ENCODE measurements at regions not wholly inside any gene's neighbourhood (a gene's known extent, or its start where the extent isn't known, plus 50 kb on each side); places are given as distances from the start of the nearest gene placed in this dataset.
"Not testable (repeated sequence)": the region's sequence is repeated elsewhere in the genome, so short reads cannot be mapped to it uniquely, and the experiment has no call there.

DNA sequence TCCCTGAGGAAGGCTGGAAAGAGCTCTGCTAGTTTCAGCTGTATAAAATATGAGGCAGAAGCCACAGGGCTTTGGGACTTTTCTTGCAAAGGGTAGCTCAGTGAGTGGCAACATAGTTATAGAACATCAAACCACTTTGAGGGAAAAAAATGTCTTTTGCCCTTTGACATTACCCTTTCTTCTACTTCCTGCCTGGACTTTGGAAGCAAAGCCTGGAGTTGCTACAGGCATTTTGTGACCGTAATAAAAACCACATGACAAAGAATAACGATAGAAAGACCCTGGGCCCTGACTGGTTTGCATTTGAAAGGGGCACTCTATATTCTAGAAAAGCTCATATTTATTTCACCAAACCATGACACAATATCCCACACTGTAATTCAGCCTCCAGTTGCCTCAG, 440.9 kb downstream of the DIRAS2 start:
- no peak for DNase-seq (ENCODE audit: low read depth, low spot score)

DNA sequence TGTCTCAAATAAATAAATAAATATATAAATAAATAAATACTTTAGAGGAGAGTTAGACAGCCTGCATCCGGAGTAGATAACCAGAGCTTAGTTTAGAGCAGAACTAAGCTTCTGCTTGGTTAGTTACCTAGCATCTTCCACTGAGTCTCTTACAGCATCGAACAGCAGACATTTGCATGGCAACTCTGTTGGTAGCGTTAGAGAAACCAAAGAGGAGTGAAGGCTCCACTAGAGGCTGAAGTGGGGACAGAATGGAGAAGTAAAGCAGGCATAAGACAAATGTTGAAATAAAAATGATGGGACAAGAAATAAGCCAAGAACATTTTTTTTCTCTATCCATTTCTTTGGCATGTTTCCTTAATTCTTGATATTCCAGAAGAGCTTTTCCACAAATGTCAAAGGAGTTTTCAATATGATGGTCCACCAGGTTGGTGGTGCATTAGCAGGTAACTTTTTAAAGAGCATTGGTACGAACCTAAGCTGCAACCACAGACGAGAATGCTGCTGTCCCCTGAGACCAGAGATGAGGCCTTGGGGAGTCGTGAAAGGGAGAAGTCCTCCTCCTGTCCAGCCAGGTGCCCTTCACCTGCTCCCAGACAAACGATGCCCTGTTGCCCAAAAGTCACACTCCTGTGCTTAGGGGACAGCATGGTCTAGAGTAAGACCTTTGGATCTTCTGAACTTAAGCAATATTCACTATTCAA, 438.3 kb downstream of the DIRAS2 start:
- no peak for DNase-seq (ENCODE audit: low read depth, low spot score)

DNA sequence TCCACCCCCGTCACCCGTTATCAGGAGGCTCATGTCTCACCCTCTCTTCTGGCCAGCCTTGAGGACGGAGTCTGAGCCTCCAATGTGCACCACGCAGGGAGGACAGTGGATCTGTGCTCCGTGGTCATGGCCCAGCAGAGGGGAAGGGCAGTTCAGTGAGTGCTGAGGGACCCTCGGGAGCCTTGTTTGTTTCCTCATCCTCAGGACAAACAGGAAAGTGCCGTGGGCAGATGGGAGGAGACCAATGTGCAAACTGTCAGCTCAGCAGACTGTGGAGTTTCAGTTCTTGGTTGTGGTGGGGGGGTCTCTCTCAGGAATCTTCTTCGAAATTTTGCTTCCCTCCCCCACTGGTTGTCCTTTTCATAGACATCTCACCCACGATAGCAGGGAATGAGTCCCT, 429.6 kb downstream of the DIRAS2 start:
- DNase-seq (ENCODE audit: low read depth, low spot score) = not testable (repeated sequence)

DNA sequence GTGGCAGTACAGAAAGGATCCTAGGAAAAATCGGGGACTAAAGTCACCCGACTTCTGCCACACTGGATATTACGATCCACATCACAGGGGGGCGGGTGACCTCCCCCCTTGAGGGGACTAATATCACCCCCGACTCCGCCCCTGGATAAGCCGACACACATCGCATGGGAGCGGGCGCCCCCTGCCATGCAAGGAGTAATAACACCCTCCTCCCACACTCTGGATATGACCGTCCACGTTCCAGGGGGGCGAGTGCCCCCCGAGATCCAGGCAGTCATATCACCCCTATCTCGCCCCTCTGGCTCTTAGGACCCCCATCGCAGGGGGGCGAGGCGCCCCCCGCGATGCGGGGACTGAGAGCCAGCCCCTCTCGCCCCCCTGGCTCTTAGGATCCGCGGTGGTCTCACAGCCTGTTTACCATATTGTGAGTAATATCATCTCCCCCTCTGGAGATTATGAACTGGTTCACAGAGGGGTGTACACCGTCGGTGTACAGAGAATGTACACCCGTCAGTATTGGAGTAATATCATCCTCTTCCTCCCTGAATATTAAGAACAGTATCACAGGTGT, 423.0 kb downstream of the DIRAS2 start:
- no peak for DNase-seq (ENCODE audit: low read depth, low spot score)

DNA sequence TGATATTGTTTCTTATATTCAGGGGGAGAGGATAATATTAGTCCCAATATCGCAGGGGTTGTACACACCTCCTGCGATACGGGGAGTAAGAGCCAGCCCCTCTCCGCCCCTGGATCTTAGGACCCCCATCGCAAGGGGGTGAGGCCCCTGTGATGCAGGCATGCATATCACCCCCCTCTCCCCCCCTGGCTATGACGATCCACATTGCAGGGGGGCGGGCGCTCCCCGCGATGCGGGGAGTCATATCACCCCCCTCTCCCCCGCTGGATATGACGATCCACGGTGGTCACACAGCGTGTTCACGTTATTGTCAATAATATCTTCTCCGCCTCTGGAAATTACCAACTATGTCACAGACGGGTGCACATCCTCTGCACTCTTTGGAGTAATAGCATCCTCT, 420.7 kb downstream of the DIRAS2 start:
- DNase-seq (ENCODE audit: low read depth, low spot score) = not testable (repeated sequence)

DNA sequence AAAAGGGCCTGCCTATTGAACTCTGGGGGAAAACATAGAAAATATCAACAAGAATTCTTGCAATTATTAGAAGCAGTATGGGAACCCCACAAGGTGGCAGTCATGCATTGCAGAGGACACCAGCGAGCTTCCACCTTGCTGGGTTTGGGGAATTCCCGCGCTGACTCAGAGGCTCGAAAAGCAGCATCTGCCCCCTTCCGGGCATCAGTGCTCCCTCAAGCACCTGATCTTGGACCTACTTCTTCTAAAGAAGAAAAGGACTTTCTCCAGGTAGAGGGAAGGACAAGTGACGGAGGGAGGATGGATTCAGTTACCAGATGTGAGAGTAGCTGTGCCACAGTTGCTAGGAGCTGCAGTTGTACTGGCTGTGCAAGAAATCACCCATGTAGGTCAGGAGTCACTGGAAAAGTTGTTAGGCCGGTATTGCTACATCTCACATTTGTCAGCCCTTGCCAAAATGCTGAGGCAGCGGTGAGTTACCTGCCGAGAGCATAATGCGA, 415.7 kb downstream of the DIRAS2 start:
- not testable (repeated sequence) for DNase-seq (ENCODE audit: low read depth, low spot score)

DNA sequence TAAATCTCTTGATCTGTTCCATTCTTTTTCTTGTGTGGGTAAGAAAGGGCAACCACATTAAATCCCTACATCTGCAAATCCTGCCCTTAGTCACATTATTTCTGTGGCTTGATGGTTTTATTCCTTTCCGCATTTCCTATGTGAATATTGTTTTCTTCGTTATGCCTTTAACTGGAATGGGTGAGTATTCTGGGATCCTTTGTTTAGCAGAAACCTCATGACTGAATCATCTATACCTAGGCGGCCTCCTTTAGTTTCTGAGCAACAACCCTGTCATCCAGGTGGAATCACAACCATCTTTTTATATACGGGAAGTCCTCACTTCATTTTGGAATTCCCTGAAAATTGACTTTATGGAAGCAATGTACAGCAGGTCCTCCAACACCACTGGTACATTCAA, 409.5 kb downstream of the DIRAS2 start:
- DNase-seq (ENCODE audit: low read depth, low spot score) = not testable (repeated sequence)

DNA sequence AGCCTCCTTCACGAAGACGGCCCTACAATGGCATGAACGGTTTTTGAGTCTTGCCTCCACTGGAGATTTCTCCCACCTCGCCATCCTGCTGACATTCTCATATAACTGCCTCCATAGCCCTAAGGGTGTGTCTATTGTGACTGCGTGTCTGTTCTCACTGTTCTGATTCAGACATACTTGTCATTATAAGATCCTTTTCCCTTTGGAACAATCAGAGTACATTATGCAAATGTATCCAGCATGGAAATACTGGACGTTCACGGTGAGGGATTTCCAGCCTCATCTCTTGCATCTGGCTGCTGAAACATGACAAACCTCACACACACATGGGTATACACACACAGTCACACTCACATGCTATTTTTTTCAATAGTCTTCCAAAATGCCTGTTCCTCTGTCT, 402.1 kb downstream of the DIRAS2 start:
- DNase-seq (ENCODE audit: low read depth, low spot score) = no peak

DNA sequence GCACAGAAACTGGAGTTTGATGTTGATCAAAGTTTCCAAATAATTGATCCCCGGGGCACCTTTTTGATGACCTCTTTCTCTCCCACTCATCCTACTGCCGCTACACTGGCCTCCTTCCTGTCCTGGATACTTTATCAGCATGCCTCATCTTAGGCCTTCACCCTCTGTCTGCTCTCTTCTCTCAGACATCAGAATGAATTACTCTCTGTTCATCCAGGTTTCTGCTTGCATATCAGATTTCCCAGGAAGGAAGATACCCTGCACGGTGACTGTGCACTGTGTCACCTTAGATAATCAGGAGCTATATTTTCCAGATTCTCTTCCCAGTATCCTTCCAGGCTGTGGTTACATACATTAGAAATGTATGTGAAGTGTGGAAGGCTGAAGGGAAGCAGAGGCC, 397.0 kb downstream of the DIRAS2 start:
- no peak for DNase-seq (ENCODE audit: low read depth, low spot score)

DNA sequence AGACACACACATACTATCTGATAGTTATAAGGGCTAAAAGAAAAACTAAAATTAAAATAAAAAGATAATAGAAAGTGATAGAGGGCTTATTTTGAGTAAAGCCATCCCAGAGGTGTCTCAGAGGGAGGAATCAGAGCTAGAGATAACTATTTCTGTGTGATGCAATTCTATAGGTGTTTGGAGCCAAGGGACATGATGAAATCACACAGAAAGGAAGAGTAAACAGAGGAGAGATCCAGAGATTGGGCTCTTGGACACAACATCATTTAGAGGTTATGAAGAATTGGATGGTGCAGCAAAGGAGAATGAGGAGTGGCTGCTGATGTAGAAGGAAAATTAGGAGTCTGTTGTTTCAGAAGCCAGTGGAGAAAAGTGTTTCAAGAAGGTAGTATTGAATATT, 393.5 kb downstream of the DIRAS2 start:
- no peak for DNase-seq (ENCODE audit: low read depth, low spot score)

DNA sequence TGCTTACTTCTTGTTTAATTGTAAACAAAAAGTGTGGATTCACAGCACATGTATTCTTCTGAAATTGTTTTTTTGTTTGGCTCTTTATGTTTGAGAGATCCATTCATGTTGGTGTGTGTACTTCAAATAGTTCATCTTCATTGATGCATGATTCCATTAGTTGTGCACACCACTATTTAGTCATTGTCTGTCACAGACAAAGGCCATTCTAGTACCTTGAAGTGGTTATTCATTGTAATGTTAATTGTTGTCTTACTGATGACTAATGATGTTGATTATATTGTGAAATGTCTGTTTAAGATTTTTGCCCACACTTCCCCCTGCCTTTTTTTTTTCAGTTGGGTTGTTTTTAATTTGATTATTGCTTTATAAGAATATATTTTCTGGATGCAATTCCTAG, 391.3 kb downstream of the DIRAS2 start:
- DNase-seq (ENCODE audit: low read depth, low spot score) = no peak

DNA sequence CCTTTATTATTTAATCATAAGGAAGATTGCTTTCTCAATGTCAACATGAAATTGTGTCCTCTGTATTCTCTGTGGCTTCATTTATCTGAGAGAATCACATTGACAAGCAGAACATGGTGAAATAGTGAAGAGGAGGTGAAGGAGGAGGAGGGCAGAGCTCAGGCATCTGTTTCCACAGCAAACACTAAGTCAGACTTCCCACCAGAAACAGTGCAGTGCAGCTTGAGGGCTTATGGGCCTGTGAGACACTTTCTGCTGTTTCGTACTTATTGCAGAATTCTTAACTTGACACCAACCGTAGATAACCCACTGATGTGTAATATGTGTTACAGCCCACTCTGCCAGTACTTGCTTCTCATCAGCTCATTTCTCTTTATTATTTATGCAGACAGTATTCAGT, 386.3 kb downstream of the DIRAS2 start:
- no peak for DNase-seq (ENCODE audit: low read depth, low spot score)

DNA sequence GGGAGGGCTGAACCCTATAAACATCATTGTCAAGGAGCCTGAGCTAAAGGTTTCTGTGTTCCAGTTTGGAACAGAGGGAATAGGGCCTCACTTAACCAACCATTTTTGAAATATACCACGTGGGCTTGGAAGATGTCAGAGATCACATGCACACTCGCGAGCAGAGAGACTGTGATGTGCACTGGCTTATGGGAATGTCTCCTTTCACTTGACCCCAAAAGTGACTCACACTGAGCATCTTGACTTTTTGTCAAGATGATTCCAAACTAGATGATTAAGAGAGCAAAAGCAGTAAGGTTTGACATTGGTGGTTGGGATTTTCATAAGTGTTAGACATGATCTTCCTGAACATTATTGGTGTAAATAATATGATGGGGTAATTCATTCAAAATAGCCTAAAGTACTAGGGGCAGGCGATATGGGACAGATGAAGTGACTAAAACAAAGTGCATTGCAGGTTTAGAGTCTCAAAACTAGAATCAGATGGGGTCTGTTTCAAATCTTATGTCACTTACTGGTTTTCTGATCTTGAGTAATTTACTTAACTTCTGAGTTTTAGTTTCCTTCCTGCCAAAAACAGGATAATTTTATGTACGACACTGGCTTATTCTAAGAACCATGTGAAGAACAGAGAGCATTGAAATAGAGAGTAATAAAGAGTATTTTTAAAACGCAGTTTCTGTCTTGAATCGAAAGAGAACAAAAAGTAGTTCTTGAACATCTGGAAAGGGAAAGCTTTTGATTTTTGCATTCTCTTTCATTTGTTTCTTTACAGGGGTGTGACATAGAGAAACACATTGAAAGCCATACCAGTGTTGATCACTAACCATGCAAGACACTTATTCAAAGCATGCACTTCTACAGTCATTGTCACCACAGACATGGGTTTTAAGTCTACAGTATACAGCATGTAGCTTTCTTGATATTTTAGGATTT, 383.0 kb downstream of the DIRAS2 start:
- DNase-seq (ENCODE audit: low read depth, low spot score) = no peak

DNA sequence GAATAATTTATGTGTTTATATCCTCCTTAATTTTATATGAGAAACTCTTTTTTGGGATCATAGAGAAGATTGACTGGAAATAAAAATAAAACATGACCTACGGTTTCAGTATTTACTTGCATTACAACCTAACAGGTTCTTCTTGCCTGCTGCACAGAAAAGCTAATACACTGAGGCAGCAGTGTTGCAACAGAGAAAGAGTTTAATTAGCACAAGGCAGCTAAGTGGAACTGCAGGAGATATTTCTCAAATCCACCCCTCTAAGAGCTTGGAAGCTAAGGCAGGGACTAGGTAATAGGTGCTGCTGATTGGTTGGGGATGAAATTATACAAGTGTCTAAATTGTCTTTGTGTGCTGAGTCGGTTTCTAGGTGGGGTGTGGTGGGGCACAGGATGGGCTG, 380.9 kb downstream of the DIRAS2 start:
- DNase-seq (ENCODE audit: low read depth, low spot score) = no peak

DNA sequence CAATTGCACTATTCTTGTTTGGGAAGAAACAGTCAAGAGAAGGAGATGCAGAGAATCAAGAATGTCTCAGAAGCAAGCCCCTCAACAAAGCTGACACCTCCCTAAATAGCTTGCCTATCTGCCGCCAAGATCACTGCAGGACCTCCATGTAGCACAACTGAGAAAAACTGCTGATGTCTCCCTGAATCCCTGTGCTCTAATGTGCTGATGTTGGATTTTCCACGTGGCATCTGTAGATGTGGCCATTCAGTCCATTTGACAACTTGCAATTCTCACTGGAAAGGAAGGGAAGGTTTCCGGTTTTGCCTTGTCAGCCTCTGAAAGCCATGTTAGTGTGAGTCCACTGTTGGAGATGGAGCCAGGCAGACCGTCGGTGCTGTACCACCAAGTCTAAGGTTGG, 374.0 kb downstream of the DIRAS2 start:
- DNase-seq (ENCODE audit: low read depth, low spot score) = no peak

DNA sequence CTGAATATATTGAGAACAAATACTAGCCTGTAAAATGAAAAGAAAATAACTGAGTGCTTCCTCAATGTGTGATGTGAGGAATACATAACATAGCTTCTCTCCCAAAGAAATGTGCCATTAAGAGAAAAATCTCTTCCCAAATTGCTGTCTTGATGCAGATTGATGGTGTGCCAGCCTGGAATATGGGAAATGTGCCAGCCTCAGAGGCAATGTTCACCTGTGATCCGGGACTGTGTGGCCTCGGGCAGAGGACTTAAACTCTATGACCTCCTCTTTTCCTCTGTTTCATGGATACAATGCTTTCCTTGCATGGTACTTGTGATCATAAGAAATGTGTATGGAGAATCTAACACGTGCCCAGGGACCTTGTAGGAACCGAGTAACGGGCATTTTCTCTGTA, 370.9 kb downstream of the DIRAS2 start:
- DNase-seq (ENCODE audit: low read depth, low spot score) = no peak

DNA sequence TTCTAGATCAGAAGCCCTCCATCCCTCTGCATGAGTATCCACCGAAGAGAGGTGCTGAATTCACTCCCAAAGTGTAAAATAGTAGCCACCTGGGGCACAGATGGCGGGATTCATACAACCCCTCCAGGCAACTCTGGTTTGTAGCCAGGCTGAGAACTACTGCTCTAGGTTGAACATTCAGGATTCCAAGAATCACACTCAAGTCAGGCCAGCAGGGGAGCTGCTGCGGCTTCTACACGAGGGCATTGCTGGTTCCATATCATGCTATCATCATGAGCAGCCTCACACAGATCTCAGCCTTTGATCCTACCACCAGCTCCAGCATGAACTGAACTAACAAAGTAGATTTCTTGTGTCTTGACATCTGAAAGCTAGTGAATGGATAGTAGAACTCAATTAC, 367.9 kb downstream of the DIRAS2 start:
- no peak for DNase-seq (ENCODE audit: low read depth, low spot score)

DNA sequence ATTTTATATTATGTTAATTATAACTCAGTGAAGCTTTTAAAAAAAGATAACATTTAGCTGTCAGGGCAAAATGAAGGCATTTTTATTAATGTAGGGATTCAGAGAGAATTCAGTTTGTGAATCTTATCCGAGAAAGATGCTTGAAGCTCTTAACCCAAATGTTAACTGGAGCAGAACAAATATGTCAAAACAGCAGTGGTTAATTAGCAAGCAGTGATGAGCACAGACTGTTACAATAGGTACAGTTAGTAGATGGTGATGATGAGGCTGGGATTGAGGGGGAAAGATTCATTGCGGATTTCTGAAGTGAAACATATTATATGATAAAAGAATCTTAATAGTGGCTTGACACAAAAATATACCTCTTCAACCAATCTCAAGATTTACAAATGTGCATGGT, 356.7 kb downstream of the DIRAS2 start:
- DNase-seq (ENCODE audit: low read depth, low spot score) = no peak

DNA sequence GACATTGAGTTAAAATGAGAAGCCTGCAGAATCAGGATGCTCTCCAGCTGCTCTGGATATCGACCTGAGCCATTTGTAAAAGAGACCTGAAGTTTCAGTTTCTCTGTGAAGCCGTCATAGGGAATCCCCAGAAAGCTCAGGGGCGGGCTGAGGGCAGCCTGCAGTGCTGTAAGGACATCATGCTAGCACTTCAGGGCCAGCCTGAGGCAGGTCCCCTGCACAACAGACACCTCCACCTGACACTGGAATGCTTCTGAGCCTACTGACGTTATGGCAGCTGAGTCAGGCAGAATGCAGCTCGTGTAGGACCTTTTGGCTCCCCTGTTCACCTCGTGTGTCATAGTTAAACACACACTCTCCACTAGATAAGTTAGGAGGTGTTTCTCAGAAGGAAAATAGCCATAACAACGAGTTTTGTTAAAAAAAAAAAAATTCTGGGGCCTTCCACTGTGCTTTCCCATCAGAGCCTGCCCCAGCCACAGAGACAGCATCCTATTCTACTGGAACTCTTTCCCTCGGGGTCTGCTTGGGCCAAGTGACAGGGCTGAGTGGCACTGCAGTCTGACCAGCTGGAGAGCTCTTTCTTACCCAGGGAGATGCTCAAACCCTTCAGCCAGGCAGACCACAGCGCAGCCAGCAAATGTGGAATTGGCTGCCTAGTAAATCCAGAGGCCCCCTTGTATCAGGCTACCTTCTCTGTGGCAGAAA, 354.9 kb downstream of the DIRAS2 start:
- no peak for DNase-seq (ENCODE audit: low read depth, low spot score)

DNA sequence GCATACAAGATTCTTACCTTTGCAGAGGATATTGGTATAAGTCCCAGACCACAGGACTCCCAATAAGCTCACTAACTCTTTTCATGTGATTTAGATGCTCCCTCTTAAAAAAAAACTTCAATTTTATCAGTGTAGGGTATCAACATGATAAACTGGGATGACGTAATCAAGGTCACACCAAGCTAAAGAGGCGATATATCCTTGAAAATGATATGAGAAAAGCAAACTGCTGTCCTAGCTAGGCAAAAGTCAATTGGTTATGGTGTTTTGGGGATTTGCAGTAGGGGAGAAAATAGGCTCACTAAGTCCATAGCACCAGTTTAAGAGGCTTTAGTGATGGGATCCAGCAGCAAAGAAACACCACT, 354.4 kb downstream of the DIRAS2 start:
- DNase-seq (ENCODE audit: low read depth, low spot score) = no peak

DNA sequence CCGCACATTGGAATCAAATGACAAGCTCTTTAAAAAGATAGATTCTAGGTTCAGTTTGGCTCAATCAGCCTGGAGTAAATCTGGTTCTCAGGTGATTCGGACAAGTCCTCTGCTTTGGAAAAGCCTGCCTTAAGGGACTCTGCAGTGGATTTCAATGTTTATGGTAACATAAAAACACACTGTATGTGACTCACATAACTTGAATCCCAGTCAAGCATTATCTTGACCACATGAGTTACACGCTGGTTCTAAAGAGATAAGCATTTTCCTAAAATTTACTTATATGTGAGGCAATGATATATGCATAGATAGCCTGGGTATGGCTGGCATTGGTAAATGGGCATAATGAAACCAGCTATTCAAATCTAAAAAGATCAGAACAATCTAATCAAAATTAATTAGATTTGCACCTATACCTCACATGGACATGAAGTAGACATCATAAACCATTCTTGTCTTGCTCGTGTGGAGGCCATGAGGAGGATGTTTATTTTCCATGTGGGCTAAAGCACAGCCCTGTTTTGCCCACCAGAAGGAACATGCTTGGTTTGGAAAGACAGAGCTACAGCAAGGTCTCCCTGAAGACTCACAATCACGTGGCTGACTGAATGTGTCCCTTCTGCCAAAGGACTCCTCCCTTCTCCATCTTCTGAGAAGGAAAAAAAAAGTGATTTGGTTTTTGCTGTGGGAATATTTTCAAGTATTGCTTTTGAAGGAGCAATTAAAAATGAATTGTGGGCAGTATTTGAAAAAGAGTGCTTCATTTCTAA, 351.7 kb downstream of the DIRAS2 start:
- DNase-seq (ENCODE audit: low read depth, low spot score) = no peak
